ENCODE measurements at regions not wholly inside any gene's neighbourhood (a gene's known extent, or its start where the extent isn't known, plus 50 kb on each side); places are given as distances from the start of the nearest gene placed in this dataset.
"Not testable (repeated sequence)": the region's sequence is repeated elsewhere in the genome, so short reads cannot be mapped to it uniquely, and the experiment has no call there.

DNA sequence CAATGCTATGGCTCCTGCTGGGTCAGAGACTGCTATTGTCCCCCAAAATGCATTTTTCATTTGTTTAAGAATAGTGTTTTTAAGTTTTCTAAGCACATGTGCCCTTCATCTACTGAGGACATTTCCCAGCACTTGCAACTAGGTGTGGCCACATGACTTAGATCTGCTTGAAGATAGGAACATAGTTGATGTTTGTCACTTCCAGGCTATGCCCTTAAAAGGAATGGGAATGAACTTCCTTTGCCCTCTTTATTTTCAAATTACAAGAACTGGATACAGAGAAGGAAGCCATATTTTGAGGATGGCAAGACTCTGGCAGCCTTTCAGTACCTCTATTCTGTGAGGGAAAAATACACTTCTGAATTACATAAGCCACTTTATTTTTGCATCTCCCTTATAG is 203.0 kb upstream of the TFAP2D start:
- DNase-seq, result no peak

GRCh38 chr6:50520326-50521266 is 192.7 kb upstream of the TFAP2D start:
- DNase-seq, result no peak

DNA sequence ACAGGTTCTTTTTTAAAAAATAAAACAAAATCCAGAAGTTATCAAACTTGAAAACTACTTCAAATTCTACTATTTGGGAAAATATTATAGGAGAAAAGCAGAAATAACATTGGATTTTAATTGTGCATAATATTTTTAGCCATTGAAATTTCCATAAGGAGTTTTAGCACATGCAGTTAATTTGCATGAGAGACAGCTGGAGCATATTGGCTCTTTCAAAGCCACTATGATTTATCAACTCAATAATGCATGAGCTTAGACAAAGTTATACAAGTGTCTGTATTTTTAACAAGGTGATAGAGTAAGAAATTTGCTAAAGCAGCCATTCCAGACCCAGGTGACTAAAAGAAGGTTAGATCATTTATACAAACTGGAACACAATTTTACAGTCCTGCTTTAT is 189.0 kb upstream of the TFAP2D start:
- DNase-seq, result no peak

- no peak for DNase-seq
These were observed 185.3 kb upstream of the TFAP2D start for GRCh38 chr6:50527985-50528384.

DNA sequence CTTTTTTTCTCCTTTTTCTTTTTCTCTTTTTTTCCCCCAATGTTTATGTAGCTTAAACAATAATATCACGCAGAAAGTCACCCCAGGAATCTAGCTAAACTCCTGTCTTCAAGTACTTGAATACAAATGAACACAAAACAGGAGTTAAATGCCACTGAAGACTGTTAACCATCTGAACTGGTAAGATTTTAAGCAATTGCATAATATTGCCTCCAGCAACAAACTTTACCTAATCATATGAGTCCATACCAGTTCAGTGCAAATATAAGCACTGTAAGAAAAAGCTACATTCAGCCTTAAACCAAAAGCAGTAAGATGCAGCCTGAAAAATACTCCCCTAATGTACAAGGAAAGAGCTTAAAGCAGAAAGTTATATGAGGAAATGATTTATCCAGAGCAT is 173.9 kb upstream of the TFAP2D start:
- no peak for DNase-seq

GRCh38 chr6:50541941-50542340 is 171.4 kb upstream of the TFAP2D start:
- DNase-seq, result no peak

DNA sequence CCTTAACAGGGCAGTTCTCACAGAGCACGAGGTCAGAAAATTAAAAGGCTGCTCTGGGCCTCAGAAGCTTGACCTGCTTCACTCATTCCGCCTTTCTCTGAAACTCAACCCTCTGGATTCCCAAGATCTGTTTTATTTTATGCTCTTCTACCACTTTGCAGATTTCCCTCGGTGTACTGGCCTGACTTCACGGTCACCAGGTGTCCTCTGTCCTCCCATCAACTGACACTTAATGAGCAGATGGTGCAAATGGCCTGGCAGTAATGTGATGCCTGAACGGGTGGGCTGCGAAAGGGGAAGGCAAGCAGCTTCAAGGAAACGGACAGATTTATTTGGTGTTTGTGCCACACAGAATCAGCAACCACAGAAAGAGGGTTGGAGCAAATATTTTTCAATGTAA is 169.7 kb upstream of the TFAP2D start:
- DNase-seq, result no peak

DNA sequence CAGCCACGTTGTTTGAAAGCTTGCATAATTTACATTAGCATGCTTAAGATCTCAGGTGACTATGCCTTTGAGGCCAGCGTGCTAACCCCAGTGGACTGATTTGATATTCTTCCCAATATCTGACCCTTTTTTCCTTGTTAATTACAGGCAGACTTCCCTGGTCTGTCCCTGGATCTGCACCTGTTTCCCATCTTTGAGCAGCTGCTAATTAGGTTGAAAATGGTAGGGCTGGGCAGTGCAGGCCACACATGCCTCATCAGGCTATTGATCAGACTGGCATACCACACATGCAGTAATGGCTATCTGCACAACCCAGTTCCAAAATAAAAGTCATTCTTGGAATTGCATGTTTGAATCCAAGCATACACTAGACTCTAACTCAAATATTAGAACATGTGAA is 164.3 kb upstream of the TFAP2D start:
- DNase-seq, result no peak

DNA sequence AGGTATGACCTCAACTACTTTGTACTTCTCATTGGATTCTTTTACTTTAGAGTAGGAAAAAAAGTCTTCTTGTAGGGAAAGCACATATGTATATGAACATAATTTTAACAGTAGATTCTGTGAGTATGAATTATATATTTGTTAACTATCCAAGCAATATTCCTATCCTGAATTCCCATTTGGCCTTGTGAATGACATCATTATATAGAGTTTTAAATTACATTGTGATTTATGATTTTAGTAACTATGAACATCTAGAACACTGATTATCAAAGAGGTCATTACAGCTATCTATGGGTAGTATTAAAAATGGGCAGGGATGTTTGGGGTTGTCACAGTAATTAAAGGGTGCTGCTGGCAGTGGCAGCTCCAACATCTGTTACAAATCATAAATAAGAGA is 163.9 kb upstream of the TFAP2D start:
- DNase-seq, result no peak

DNA sequence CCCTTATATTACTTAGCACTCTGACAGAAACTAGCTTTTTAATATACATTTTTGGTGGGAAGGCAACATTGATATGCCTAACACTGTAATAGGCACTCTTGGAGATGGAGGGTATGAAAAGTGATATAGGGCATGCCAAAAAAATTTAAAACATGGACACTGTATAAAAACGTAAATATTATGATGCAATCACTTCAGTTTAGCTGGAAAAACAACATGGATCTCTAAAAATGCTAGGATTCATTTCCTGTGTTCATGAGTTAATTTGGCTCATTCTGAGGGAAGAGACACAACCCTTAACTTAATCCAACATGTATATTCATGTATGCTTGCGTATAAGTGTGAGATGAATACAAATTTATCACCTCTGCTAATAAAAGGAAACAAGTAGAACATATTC is 157.3 kb upstream of the TFAP2D start:
- no peak for DNase-seq

- DNase-seq, result no peak
These were observed 148.3 kb upstream of the TFAP2D start for GRCh38 chr6:50565004-50565403.

- not testable (repeated sequence) for DNase-seq
These were observed 142.1 kb upstream of the TFAP2D start for GRCh38 chr6:50571230-50571629.

DNA sequence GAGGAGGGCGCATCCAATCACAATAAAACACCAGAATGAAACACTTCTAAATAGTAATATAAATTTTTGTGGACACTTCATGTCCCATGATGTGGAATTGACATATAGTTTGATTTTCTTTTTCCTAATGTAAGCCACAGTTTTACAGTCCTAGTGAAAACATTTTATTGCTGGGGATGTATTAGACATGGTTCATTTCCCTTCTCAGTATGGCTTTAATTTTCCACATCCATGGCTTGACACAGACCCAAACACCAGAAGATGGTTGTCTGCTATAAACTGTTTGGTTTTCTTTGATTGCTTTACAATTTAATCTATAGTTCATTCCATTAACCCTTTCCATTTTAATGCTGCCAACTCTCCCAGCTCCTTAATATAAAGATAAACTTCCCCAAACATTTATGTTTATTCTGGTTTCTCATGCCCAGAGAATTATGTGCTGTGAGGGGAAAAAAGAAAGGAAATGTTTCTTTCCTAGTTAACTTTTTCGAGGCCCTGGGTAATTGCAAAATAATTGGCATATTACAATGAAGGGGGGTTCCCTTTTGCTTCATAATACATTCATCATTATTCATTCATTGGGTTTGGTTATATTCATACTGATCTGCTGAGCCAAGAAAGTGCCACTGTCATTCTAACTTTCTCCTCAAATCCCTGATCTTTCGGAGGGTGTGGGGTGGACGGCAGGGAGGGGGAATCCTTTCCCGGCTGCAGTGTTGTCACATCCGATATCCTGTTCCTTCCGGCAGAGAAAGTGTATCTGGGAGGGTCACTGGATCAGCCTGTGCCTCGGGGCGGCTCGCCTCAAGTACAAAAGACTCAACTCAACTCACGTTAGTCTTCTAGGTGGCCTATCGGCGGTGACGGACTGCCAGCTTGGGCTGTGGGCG is 127.6 kb upstream of the TFAP2D start:
- no peak for DNase-seq

- DNase-seq, result no peak
These were observed 127.0 kb upstream of the TFAP2D start for GRCh38 chr6:50586331-50586675.

GRCh38 chr6:50589751-50590470 is 123.4 kb upstream of the TFAP2D start:
- DNase-seq, result no peak

- DNase-seq, result no peak
These were observed 122.2 kb upstream of the TFAP2D start for GRCh38 chr6:50591135-50591534.

DNA sequence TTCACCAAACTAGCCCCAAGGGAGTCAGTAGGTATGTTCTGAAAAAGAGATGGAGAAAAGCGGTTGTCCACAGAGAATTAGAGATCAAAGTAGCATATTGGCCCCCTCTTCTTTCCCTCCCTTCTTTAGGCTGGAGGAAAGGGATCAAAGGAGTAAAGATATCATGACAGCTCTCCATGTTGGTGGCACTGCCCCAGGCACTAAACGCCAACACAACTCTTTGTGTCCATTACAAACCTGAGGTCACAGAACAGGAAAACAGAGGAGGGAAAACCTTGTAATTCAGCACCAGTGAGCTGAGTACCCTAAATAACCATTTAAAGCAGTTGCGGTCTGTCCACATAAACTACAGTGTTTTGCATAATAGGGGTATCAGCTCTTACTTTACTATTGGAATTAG is 113.0 kb upstream of the TFAP2D start:
- DNase-seq, result no peak

- peak in 2 of 6 experiments; percentile 2 for DNase-seq
These were observed 111.0 kb upstream of the TFAP2D start for GRCh38 chr6:50602292-50602691.

DNA sequence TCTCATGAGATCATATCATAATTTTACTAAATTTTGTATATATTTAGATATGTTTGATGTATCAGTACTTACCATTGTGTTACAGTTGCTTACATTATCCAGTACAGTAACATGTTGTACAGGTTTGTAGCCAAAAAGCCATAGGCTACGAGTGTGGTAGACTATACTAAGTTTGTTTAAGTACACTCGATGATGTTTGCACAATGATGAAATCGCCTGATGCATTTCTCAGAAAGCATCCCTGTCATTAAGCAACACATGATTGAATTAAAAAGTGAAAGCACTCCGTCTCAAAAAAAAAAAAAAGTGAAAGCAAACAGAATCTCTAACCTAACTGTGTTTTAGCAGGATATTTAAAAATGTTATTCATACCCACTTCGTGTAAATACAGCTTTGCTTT is 104.9 kb upstream of the TFAP2D start:
- DNase-seq, result no peak

DNA sequence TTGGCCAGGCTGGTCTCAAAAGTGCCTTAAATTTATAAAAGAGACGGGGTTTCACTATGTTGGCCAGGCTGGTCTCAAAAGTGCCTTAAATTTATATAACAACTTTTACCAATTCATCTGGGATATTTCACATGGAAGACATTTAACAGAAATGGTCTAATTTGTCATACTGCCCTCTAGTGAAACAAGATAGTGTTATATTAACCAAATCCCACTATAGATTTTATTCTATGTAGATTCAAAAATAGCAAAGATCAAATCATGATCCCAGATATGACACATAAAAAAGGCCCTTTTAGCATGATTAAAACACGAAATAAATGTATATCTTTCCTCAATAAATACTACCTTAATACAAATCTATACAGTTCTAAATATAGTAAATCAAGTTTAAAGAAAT is 102.8 kb upstream of the TFAP2D start:
- DNase-seq, result no peak

- DNase-seq, result no peak
These were observed 77.9 kb upstream of the TFAP2D start for GRCh38 chr6:50635429-50635828.

- no peak for DNase-seq
These were observed 76.1 kb upstream of the TFAP2D start for GRCh38 chr6:50637267-50637666.

- no peak for DNase-seq
These were observed 64.2 kb upstream of the TFAP2D start for GRCh38 chr6:50649086-50649485.

Data from stimulated activated naive CD4-positive, alpha-beta T cell (primary cell).